ENCODE measurements at regions not wholly inside any gene's neighbourhood (a gene's known extent, or its start where the extent isn't known, plus 50 kb on each side); places are given as distances from the start of the nearest gene placed in this dataset.

DNA sequence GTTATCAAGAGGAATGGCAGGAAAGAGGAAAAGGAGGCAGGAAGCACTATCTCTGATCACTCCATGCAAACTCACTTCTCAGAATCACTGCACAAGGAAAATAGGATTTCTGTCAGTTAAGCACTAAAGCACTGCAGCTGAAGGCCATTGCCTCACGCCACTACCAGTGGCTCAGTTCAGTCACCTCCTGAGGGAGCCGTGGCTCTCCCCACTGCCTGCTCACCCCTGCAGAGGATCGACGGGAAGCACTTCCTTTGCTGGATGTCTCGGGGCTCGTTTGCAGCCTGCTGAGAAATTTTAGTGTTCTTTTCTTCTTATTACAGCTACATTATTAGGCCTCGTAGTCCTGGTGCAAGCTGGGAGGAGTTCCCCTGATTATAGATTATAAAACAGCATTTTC lies 90.1 kb upstream of the ADCY1 start:
- no peak for DNase-seq (ENCODE audit: low spot score in 2 of 2)
- 40% methylated on average over 7 of the region's 7 CpGs for WGBS
- Histone ChIP-seq H3K27me3 (no peaks in the 10 kb centered on the region), H3K4me1 (no peaks in the 10 kb centered on the region), H3K27ac (no peak overlapping the region), H3K9me3 (no peaks in the 10 kb centered on the region), H3K4me3 (no peak overlapping the region), H3K36me3 (no peaks in the 10 kb centered on the region)
- TF ChIP-seq, protein P1, sequence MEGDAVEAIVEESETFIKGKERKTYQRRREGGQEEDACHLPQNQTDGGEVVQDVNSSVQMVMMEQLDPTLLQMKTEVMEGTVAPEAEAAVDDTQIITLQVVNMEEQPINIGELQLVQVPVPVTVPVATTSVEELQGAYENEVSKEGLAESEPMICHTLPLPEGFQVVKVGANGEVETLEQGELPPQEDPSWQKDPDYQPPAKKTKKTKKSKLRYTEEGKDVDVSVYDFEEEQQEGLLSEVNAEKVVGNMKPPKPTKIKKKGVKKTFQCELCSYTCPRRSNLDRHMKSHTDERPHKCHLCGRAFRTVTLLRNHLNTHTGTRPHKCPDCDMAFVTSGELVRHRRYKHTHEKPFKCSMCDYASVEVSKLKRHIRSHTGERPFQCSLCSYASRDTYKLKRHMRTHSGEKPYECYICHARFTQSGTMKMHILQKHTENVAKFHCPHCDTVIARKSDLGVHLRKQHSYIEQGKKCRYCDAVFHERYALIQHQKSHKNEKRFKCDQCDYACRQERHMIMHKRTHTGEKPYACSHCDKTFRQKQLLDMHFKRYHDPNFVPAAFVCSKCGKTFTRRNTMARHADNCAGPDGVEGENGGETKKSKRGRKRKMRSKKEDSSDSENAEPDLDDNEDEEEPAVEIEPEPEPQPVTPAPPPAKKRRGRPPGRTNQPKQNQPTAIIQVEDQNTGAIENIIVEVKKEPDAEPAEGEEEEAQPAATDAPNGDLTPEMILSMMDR (IDR thresholded peaks at IDR 0.05): no peak
- TF ChIP-seq EP300 (IDR thresholded peaks at IDR 0.05) (no peak), POLR2A (IDR thresholded peaks at IDR 0.05) (no peak), POLR2AphosphoS5 (IDR thresholded peaks at IDR 0.05) (no peak)

DNA sequence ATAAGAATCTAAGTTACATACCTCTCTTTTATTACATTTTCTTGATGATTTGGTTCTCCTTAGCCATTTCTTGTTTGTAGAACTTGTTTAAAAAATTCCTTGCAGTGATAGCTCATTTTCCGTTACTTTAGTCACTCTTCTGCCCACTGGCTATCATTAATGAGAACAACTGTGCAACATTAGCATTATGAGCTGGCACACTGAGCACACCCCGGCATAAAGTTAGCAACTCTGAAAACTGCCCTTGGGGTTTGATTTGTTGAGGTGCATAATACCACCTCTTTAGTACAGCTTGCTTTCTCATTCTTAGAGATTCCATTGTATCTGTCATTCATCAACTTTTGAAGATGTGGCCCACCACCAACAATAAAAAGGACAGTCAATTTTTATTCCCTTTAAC lies 87.6 kb upstream of the ADCY1 start:
- Histone ChIP-seq H3K27ac (no peak overlapping the region), H3K9me3 (no peaks in the 10 kb centered on the region), H3K27me3 (no peaks in the 10 kb centered on the region), H3K36me3 (no peaks in the 10 kb centered on the region), H3K4me3 (no peak overlapping the region), H3K4me1 (no peaks in the 10 kb centered on the region)
- 53% methylated on average over 2 of the region's 2 CpGs for WGBS
- TF ChIP-seq POLR2A (IDR thresholded peaks at IDR 0.05) (no peak), EP300 (IDR thresholded peaks at IDR 0.05) (no peak), POLR2AphosphoS5 (IDR thresholded peaks at IDR 0.05) (no peak)
- TF ChIP-seq, protein P1 (IDR thresholded peaks at IDR 0.05): no peak
- no peak for DNase-seq (ENCODE audit: low spot score in 2 of 2)

DNA sequence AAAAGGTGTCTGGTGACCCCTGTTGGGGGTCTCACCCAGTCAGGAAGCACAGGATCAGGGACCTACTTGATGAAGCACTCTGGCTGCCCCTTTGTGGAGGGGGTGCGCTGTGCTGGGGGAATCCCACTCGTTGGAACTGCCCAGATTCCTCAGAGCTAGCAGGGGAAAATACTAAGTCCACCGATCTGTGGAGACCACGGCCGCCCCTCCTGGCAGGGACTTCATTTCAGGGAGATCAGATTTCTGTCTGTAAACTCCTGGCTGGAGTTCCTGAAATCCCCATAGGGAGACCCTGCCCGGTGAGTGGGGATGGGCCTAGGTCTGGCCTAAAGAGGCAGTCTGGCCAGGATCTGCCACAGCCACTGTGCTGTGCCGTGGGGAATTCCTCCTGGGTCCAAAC lies 79.3 kb upstream of the ADCY1 start:
- Histone ChIP-seq H3K27me3 (no peaks in the 10 kb centered on the region), H3K4me3 (no peak overlapping the region), H3K36me3 (no peaks in the 10 kb centered on the region), H3K9me3 (no peaks in the 10 kb centered on the region), H3K4me1 (no peaks in the 10 kb centered on the region), H3K27ac (no peak overlapping the region)
- WGBS: no CpG with 5 or more reads among the region's 7 CpGs
- no peak for DNase-seq (ENCODE audit: low spot score in 2 of 2)
- TF ChIP-seq EP300 (IDR thresholded peaks at IDR 0.05): no peak
- TF ChIP-seq POLR2A (IDR thresholded peaks at IDR 0.05): no peak
- TF ChIP-seq, protein P1 (IDR thresholded peaks at IDR 0.05): no peak
- TF ChIP-seq POLR2AphosphoS5 (IDR thresholded peaks at IDR 0.05): no peak

DNA sequence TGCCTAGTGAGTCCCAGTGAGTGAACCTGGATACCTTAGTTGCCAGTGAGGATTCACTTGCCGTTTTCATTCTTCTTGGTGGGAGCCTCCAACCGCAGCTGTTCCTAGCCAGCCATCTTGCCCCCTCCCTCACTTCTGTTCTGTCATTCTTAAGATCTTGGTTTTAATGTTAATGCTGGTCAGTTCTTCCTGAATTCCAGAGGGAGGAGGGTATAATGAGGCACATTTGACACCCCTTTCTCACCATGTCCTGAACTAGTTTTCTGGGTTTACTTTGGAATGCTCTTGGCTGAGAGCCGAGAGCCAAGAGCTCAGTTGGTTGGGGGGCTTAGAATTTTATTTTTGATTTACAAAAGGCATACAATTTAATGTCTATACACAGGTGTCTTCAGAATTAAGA lies 78.5 kb upstream of the ADCY1 start:
- H3K27me3 ChIP-seq: no peaks in the 10 kb centered on the region
- WGBS: 83% methylated on average over 3 of the region's 3 CpGs
- no peak overlapping the region for H3K4me3 ChIP-seq
- DNase-seq (ENCODE audit: low spot score in 2 of 2): no peak
- no peak overlapping the region for H3K27ac ChIP-seq
- TF ChIP-seq POLR2AphosphoS5 (IDR thresholded peaks at IDR 0.05): no peak
- TF ChIP-seq, protein P1 (IDR thresholded peaks at IDR 0.05): no peak
- H3K9me3 ChIP-seq: no peaks in the 10 kb centered on the region
- H3K36me3 ChIP-seq: no peaks in the 10 kb centered on the region
- H3K4me1 ChIP-seq: no peaks in the 10 kb centered on the region

DNA sequence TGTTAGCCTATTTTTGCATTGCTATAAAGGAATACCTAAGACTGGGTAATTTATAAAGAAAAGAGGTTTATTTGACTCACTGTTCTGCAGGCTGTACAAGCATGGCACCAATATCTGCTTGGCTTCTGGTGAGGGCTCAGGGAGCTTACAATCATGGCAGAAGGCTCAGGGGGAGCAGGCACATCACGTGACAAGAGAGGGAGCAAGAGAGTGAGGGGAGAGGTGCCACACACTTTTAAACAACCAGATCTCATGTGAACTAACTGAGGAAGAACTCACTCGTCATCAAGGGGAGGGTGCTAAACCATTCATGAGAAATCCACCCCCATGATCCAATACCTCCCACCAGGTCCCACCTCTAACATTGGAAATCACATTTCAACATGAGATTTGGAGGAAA lies 73.9 kb upstream of the ADCY1 start:
- 75% methylated on average over 2 of the region's 2 CpGs for WGBS
- Histone ChIP-seq H3K36me3 (no peaks in the 10 kb centered on the region), H3K4me1 (no peaks in the 10 kb centered on the region), H3K9me3 (no peaks in the 10 kb centered on the region), H3K27ac (no peak overlapping the region), H3K4me3 (no peak overlapping the region), H3K27me3 (no peaks in the 10 kb centered on the region)
- no peak for TF ChIP-seq POLR2A (IDR thresholded peaks at IDR 0.05)
- no peak for TF ChIP-seq POLR2AphosphoS5 (IDR thresholded peaks at IDR 0.05)
- no peak for TF ChIP-seq EP300 (IDR thresholded peaks at IDR 0.05)
- DNase-seq (ENCODE audit: low spot score in 2 of 2): no peak

DNA sequence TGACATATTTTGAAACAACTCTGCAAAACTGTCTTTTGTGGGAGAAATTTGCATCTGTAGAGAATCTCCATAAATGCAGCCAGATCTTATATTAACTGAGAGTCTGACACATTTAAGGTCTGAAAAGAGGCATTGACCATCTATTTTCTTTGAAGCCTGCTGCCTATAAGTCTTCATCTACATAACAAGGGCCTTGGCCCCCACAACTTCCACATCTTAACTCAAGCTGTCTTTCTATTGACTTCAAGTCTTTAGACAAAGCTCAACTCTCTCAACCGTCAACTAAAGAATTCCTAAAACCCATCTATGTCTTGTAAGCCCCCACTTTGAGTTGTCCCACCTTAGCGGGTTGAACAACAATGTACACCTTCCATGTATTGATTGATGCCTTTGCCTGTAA lies 72.4 kb upstream of the ADCY1 start:
- H3K9me3 ChIP-seq: no peaks in the 10 kb centered on the region
- TF ChIP-seq POLR2A (IDR thresholded peaks at IDR 0.05): no peak
- no peak for TF ChIP-seq EP300 (IDR thresholded peaks at IDR 0.05)
- no peak for TF ChIP-seq POLR2AphosphoS5 (IDR thresholded peaks at IDR 0.05)
- TF ChIP-seq, protein P1 (IDR thresholded peaks at IDR 0.05): no peak
- no peaks in the 10 kb centered on the region for H3K4me1 ChIP-seq
- DNase-seq (ENCODE audit: low spot score in 2 of 2): no peak
- H3K4me3 ChIP-seq: no peak overlapping the region
- H3K27ac ChIP-seq: no peak overlapping the region
- H3K27me3 ChIP-seq: no peaks in the 10 kb centered on the region
- no peaks in the 10 kb centered on the region for H3K36me3 ChIP-seq
- WGBS: 65% methylated on average over 2 of the region's 2 CpGs

Measured in suprapubic skin (tissue), 4 donors.